ENCODE measurements at regions not wholly inside any gene's neighbourhood (a gene's known extent, or its start where the extent isn't known, plus 50 kb on each side); places are given as distances from the start of the nearest gene placed in this dataset.

GRCh38 chr3:46113608-46114007 lies 86.3 kb upstream of the XCR1 start:
- DNase-seq (ENCODE audit: low read depth) = no peak

GRCh38 chr3:46112984-46113383 lies 85.7 kb upstream of the XCR1 start:
- DNase-seq (ENCODE audit: low read depth) = no peak

- DNase-seq (ENCODE audit: low read depth) = no peak
Observed at GRCh38 chr3:46112296-46112695, 85.0 kb upstream of the XCR1 start.

- DNase-seq (ENCODE audit: low read depth) = no peak
Observed at GRCh38 chr3:46110701-46111493, 83.6 kb upstream of the XCR1 start.

- DNase-seq (ENCODE audit: low read depth) = no peak
Observed at GRCh38 chr3:46107682-46108081, 80.4 kb upstream of the XCR1 start.

- no peak for DNase-seq (ENCODE audit: low read depth)
Observed at GRCh38 chr3:46105306-46105919, 78.1 kb upstream of the XCR1 start.

- no peak for DNase-seq (ENCODE audit: low read depth)
Observed at GRCh38 chr3:46104706-46105105, 77.4 kb upstream of the XCR1 start.

- DNase-seq (ENCODE audit: low read depth) = no peak
Observed at GRCh38 chr3:46102780-46103130, 75.5 kb upstream of the XCR1 start.

- no peak for DNase-seq (ENCODE audit: low read depth)
Observed at GRCh38 chr3:46102059-46102779, 74.9 kb upstream of the XCR1 start.

GRCh38 chr3:46100812-46101211 lies 73.5 kb upstream of the XCR1 start:
- DNase-seq (ENCODE audit: low read depth) = no peak

- DNase-seq (ENCODE audit: low read depth) = no peak
Observed at GRCh38 chr3:46098319-46098761, 71.1 kb upstream of the XCR1 start.

GRCh38 chr3:46097691-46098241 lies 70.5 kb upstream of the XCR1 start:
- DNase-seq (ENCODE audit: low read depth) = no peak

GRCh38 chr3:46096781-46097180 lies 69.5 kb upstream of the XCR1 start:
- DNase-seq (ENCODE audit: low read depth) = no peak

- DNase-seq (ENCODE audit: low read depth) = no peak
Observed at GRCh38 chr3:46096336-46096735, 69.1 kb upstream of the XCR1 start.

- DNase-seq (ENCODE audit: low read depth) = no peak
Observed at GRCh38 chr3:46095307-46095706, 68.0 kb upstream of the XCR1 start.

GRCh38 chr3:46094506-46094905 lies 67.2 kb upstream of the XCR1 start:
- DNase-seq (ENCODE audit: low read depth) = no peak

GRCh38 chr3:46093966-46094365 lies 66.7 kb upstream of the XCR1 start:
- no peak for DNase-seq (ENCODE audit: low read depth)

GRCh38 chr3:46093327-46093942 lies 66.2 kb upstream of the XCR1 start:
- DNase-seq (ENCODE audit: low read depth) = no peak

GRCh38 chr3:46092702-46093080 lies 65.4 kb upstream of the XCR1 start:
- DNase-seq (ENCODE audit: low read depth) = no peak

- no peak for DNase-seq (ENCODE audit: low read depth)
Observed at GRCh38 chr3:46091741-46092701, 64.7 kb upstream of the XCR1 start.

GRCh38 chr3:46091046-46091445 lies 63.8 kb upstream of the XCR1 start:
- DNase-seq (ENCODE audit: low read depth) = no peak

Data from stimulated activated CD8-positive, alpha-beta memory T cell treated with anti-CD3 and anti-CD28 coated beads, Interleukin-15, amount 100 ng/mL, for 1 hour (primary cell).